GM23338 (cell line): ENCODE measurements at regions not wholly inside any gene's neighbourhood (a gene's known extent, or its start where the extent isn't known, plus 50 kb on each side); places are given as distances from the start of the nearest gene placed in this dataset.

Experiments
- ATAC-seq: fragments of 200-7000 bp; cut with Tn5 transposase; 3 replicates; pipeline ENCODE4 v1.9.1; 2020
- DNase-seq: peaks from one replicate; pipeline ENCODE4 v3.0.0-alpha.2; 2015; ENCODE audit warnings: low spot score
- H2AFZ ChIP-seq: fragments of 200-600 bp; sonication (generic); 2 replicates; pipeline ENCODE4 v1.8.0; 2016; ENCODE audit warnings: antibody characterized with exemption, mild to moderate bottlenecking, moderate library complexity
- H3F3A ChIP-seq: fragments of 200-600 bp; sonication (generic); replicated peaks from 2 replicates; pipeline ENCODE4 v1.8.0; 2017; ENCODE audit warnings: antibody characterized with exemption, mixed run types, low read depth
- H3K27ac ChIP-seq: fragments of 200-600 bp; sonication (generic); 2 replicates; pipeline ENCODE4 v1.6.1; 2016; ENCODE audit warnings: low read depth
- H3K27me3 ChIP-seq: fragments of 200-600 bp; sonication (generic); 2 replicates; pipeline ENCODE4 v1.8.0; 2016; ENCODE audit warnings: mild to moderate bottlenecking, mixed run types, moderate library complexity; ENCODE audit not compliant: insufficient read depth
- H3K36me3 ChIP-seq: fragments of 200-600 bp; sonication (generic); 2 replicates; pipeline ENCODE4 v1.8.0; 2016; ENCODE audit warnings: mild to moderate bottlenecking; ENCODE audit not compliant: insufficient read depth
- H3K4me1 ChIP-seq: fragments of 200-600 bp; sonication (generic); 2 replicates; pipeline ENCODE4 v1.8.0; 2016; ENCODE audit warnings: mild to moderate bottlenecking, moderate library complexity; ENCODE audit not compliant: insufficient read depth
- H3K4me2 ChIP-seq: fragments of 200-600 bp; sonication (generic); 2 replicates; pipeline ENCODE4 v1.7.1; 2017; ENCODE audit warnings: mixed run types
- H3K4me3 ChIP-seq: fragments of 200-600 bp; sonication (generic); 2 replicates; pipeline ENCODE4 v1.6.1; 2016; ENCODE audit warnings: mixed run types
- H3K79me2 ChIP-seq: fragments of 200-600 bp; sonication (generic); replicated peaks from 2 replicates; pipeline ENCODE4 v1.8.0; 2017; ENCODE audit warnings: mild to moderate bottlenecking; ENCODE audit not compliant: insufficient read depth
- H3K9me2 ChIP-seq: fragments of 200-600 bp; sonication (generic); 2 replicates; pipeline ENCODE4 v1.8.0; 2017; ENCODE audit not compliant: insufficient read depth
- H4K20me1 ChIP-seq: fragments of 200-600 bp; sonication (generic); replicated peaks from 2 replicates; pipeline ENCODE4 v1.8.0; 2017; ENCODE audit warnings: mild to moderate bottlenecking; ENCODE audit not compliant: insufficient read depth
- H3K27ac Mint-ChIP-seq: 2 replicates; pipeline ENCODE4 v1.8.0; 2020; ENCODE audit warnings: inconsistent platforms, mild to moderate bottlenecking, moderate library complexity, mixed read lengths
- H3K27me3 Mint-ChIP-seq: 3 replicates; pipeline ENCODE4 v1.8.0; 2022; ENCODE audit warnings: low read depth, mild to moderate bottlenecking, moderate library complexity, mixed read lengths, inconsistent platforms; ENCODE audit not compliant: insufficient read depth, poor library complexity
- H3K36me3 Mint-ChIP-seq: 3 replicates; pipeline ENCODE4 v1.8.0; 2021; ENCODE audit warnings: low read depth, mild to moderate bottlenecking, inconsistent platforms, moderate library complexity, mixed read lengths
- H3K4me1 Mint-ChIP-seq: 3 replicates; pipeline ENCODE4 v1.8.0; 2020; ENCODE audit warnings: mild to moderate bottlenecking, inconsistent platforms, mixed read lengths
- H3K4me3 Mint-ChIP-seq: 3 replicates; pipeline ENCODE4 v1.8.0; 2021; ENCODE audit warnings: moderate library complexity, mild to moderate bottlenecking, inconsistent platforms, mixed read lengths
- H3K9me3 Mint-ChIP-seq: 3 replicates; pipeline ENCODE4 v1.8.0; 2020; ENCODE audit warnings: moderate library complexity, mild to moderate bottlenecking, inconsistent platforms, mixed read lengths
- CREB1 ChIP-seq: fragments of 250-450 bp; sonication (Bioruptor Pico); IDR thresholded peaks from 2 replicates; pipeline ENCODE4 v1.5.0; 2020; ENCODE audit warnings: low read depth, mild to moderate bottlenecking, moderate library complexity
- CTCF ChIP-seq, 2 experiments: fragments of 200-600 bp in 1 of 2; sonication (generic) in 1 of 2; conservative IDR thresholded peaks; 2 replicates each; pipeline versions ENCODE4 v1.5.1 to v1.6.1; 2016 to 2017; ENCODE audit warnings: antibody characterized with exemption in 2 of 2, low read depth in 2 of 2, mild to moderate bottlenecking in 2 of 2, moderate library complexity in 1 of 2
- EZH2 ChIP-seq: fragments of 200-600 bp; sonication (generic); IDR thresholded peaks from one replicate; pipeline ENCODE4 v1.8.0; 2017; ENCODE audit warnings: antibody characterized with exemption, mild to moderate bottlenecking, low read depth; ENCODE audit not compliant: unreplicated experiment
- EZH2phosphoT487 ChIP-seq: fragments of 200-600 bp; sonication (generic); IDR thresholded peaks from one replicate; pipeline ENCODE4 v1.8.1; 2018; ENCODE audit warnings: antibody characterized with exemption; ENCODE audit not compliant: unreplicated experiment
- JUNB ChIP-seq: IDR thresholded peaks from one replicate; pipeline ENCODE4 v1.6.1; 2016; ENCODE audit warnings: antibody characterized with exemption; ENCODE audit not compliant: unreplicated experiment
- NANOG ChIP-seq: IDR thresholded peaks from 2 replicates; pipeline ENCODE4 v1.6.1; 2016; ENCODE audit warnings: antibody characterized with exemption, borderline replicate concordance
- POLR2AphosphoS5 ChIP-seq: IDR thresholded peaks from 2 replicates; pipeline ENCODE4 v1.6.1; 2016; ENCODE audit warnings: antibody characterized with exemption, low read depth
- STAT1 ChIP-seq: IDR thresholded peaks from one replicate; pipeline ENCODE4 v1.6.1; 2016; ENCODE audit warnings: antibody characterized with exemption; ENCODE audit not compliant: unreplicated experiment
- ZNF114 ChIP-seq: fragments of 250-450 bp; sonication (Bioruptor Pico); IDR thresholded peaks from 2 replicates; pipeline ENCODE4 v1.5.0; 2020; ENCODE audit warnings: mild to moderate bottlenecking, moderate library complexity
- TF ChIP-seq, protein P1 (sequence below): IDR thresholded peaks from 2 replicates; pipeline ENCODE4 v1.6.1; 2016; ENCODE audit warnings: antibody characterized with exemption

GRCh38 chr3:166462891-166463470 lies 625.8 kb upstream of the BCHE start:
- ATAC-seq (no peak), DNase-seq (no peak)
- H3K36me3 ChIP-seq = no peaks in the 10 kb centered on the region
- no peaks in the 10 kb centered on the region for H3K79me2 ChIP-seq
- no peak overlapping the region for H3K4me3 Mint-ChIP-seq
- TF ChIP-seq POLR2AphosphoS5 (no peak), EZH2 (no peak), CTCF (conservative IDR thresholded peaks at IDR 0.05; ENCODE audit: low read depth in 2 of 2) (no peak), JUNB (no peak), STAT1 (no peak), NANOG (no peak)
- TF ChIP-seq, protein P1, sequence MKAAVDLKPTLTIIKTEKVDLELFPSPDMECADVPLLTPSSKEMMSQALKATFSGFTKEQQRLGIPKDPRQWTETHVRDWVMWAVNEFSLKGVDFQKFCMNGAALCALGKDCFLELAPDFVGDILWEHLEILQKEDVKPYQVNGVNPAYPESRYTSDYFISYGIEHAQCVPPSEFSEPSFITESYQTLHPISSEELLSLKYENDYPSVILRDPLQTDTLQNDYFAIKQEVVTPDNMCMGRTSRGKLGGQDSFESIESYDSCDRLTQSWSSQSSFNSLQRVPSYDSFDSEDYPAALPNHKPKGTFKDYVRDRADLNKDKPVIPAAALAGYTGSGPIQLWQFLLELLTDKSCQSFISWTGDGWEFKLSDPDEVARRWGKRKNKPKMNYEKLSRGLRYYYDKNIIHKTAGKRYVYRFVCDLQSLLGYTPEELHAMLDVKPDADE = no peak
- H3K36me3 Mint-ChIP-seq = no peaks in the 10 kb centered on the region
- H3K9me2 ChIP-seq = no peaks in the 10 kb centered on the region
- no peaks in the 10 kb centered on the region for H3K4me1 ChIP-seq
- H3K27ac ChIP-seq = no peak overlapping the region
- no peaks in the 10 kb centered on the region for H3K4me1 Mint-ChIP-seq
- H4K20me1 ChIP-seq = no peaks in the 10 kb centered on the region
- H3K4me3 ChIP-seq = no peak overlapping the region
- H3K9me3 Mint-ChIP-seq = no peaks in the 10 kb centered on the region
- no peaks in the 10 kb centered on the region for H3K27me3 Mint-ChIP-seq
- no peak overlapping the region for H3K27ac Mint-ChIP-seq
- H2AFZ ChIP-seq = no peak overlapping the region
- H3K27me3 ChIP-seq = no peaks in the 10 kb centered on the region
- no peak overlapping the region for H3K4me2 ChIP-seq
- no peaks in the 10 kb centered on the region for H3F3A ChIP-seq

DNA sequence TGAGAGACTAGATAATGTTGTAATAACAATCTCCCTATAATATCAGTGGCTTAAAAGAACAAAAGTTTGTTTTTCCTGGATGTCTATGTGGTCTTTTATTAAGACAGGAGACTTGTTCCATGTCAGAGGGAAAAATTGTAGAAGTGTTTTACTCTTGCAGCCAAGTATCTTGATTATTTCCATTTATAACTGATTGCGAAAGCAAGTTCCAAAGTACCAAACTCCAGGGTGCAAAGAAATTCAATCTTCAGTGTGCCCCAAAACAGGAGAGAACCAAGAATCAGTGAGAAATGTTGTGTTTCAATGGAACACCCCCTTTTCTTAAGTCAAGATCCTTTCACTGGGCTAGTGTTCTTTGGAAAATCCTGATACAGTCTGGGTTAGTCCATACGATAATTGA lies 624.4 kb upstream of the BCHE start:
- Histone ChIP-seq H3K79me2 (no peaks in the 10 kb centered on the region), H3K4me1 (no peaks in the 10 kb centered on the region), H2AFZ (no peak overlapping the region; the same call in 1 of the 2 replicates), H3K4me2 (no peak overlapping the region), H3K27me3 (no peaks in the 10 kb centered on the region), H3K4me3 (no peak overlapping the region), H3F3A (no peaks in the 10 kb centered on the region), H4K20me1 (no peaks in the 10 kb centered on the region), H3K27ac (no peak overlapping the region), H3K36me3 (no peaks in the 10 kb centered on the region), H3K9me2 (no peaks in the 10 kb centered on the region)
- Mint-ChIP-seq H3K27ac (no peak overlapping the region), H3K4me1 (no peaks in the 10 kb centered on the region), H3K4me3 (no peak overlapping the region), H3K9me3 (no peaks in the 10 kb centered on the region), H3K36me3 (no peaks in the 10 kb centered on the region), H3K27me3 (no peaks in the 10 kb centered on the region)
- ATAC-seq (no peak), DNase-seq (no peak)
- TF ChIP-seq ZNF114 (no peak), CTCF (conservative IDR thresholded peaks at IDR 0.05; ENCODE audit: low read depth in 2 of 2) (no peak), POLR2AphosphoS5 (no peak), STAT1 (no peak), CREB1 (CRISPR knock-in tag) (no peak), JUNB (no peak), NANOG (no peak), EZH2phosphoT487 (no peak), EZH2 (no peak)
- TF ChIP-seq, protein P1 = no peak
